ENCODE measurements at regions not wholly inside any gene's neighbourhood (a gene's known extent, or its start where the extent isn't known, plus 50 kb on each side); places are given as distances from the start of the nearest gene placed in this dataset.

- no peak for TF ChIP-seq CTCF (IDR thresholded peaks at IDR 0.05; ENCODE audit: borderline replicate concordance, extremely low read depth, low read length, poor library complexity, severe bottlenecking)
- no peak for TF ChIP-seq EZH2 (IDR thresholded peaks at IDR 0.05; ENCODE audit: borderline replicate concordance, low read depth, low read length, severe bottlenecking)
These were observed 168.7 kb downstream of the GPR37 start for GRCh38 chr7:124596881-124597280.
